B cell (primary cell): ENCODE measurements at regions not wholly inside any gene's neighbourhood (a gene's known extent, or its start where the extent isn't known, plus 50 kb on each side); places are given as distances from the start of the nearest gene placed in this dataset.

Experiments
- ATAC-seq: fragments of 200-7000 bp; cut with Tn5 transposase; one replicate; pipeline ENCODE4 v1.10.0; 2021; ENCODE audit warnings: low read depth, mild to moderate bottlenecking, moderate number of reproducible peaks, moderate library complexity
- CTCF ChIA-PET: fragments of 350-600 bp; sonication (Branson Sonifier 250); formaldehyde crosslinking; loops from one replicate; lab custom pipeline; 2021; ENCODE audit warnings: antibody characterized with exemption, inconsistent platforms; lab: Charles Lee
- POLR2A ChIA-PET: fragments of 350-600 bp; sonication (Branson Sonifier 250); formaldehyde crosslinking; loops from one replicate; lab custom pipeline; 2021; ENCODE audit warnings: antibody characterized with exemption; lab: Charles Lee
- DNase-seq: peaks from one replicate; pipeline ENCODE4 v3.0.0; 2013
- H2AFZ ChIP-seq: 2 replicates; pipeline ENCODE4 v1.6.1; 2012; ENCODE audit warnings: mild to moderate bottlenecking, low read depth, low read length; ENCODE audit not compliant: insufficient read depth, poor library complexity, severe bottlenecking
- H3K27ac ChIP-seq, 2 donors: 1 replicate in 1 of 2; 2 replicates in 1 of 2; pipeline ENCODE4 v1.5.1; 2012 to 2013; ENCODE audit warnings: low read length in 2 of 2, mild to moderate bottlenecking in 2 of 2, moderate library complexity in 1 of 2
- H3K27me3 ChIP-seq, 4 experiments: fragments of 200-600 bp in 1 of 4; sonication (generic) in 1 of 4; replicated peaks in 1 of 4; 1 replicate in 2 of 4; 2 replicates in 2 of 4; pipeline versions ENCODE4 v1.6.1 to v1.7.0; 2013 to 2016; ENCODE audit warnings: low read length in 3 of 4, mild to moderate bottlenecking in 2 of 4, mixed read lengths in 1 of 4, moderate library complexity in 1 of 4; ENCODE audit not compliant: insufficient read depth in 4 of 4, control insufficient read depth in 3 of 4; ENCODE audit errors: control extremely low read depth in 1 of 4
- H3K36me3 ChIP-seq, 2 experiments: replicated peaks in 1 of 2; 1 replicate in 1 of 2; 2 replicates in 1 of 2; pipeline versions ENCODE4 v1.6.1 to v1.7.1; 2013; ENCODE audit warnings: low read length in 1 of 2; ENCODE audit not compliant: insufficient read depth in 2 of 2, control insufficient read depth in 1 of 2; ENCODE audit errors: control extremely low read depth in 1 of 2, extremely low read depth in 1 of 2
- H3K4me1 ChIP-seq, 2 donors: fragments of 200-600 bp in 1 of 2; sonication (generic) in 1 of 2; 1 replicate in 1 of 2; 2 replicates in 1 of 2; pipeline versions ENCODE4 v1.5.1 to v1.6.1; 2013 to 2017; ENCODE audit warnings: low read length in 2 of 2; ENCODE audit not compliant: control insufficient read depth in 2 of 2, insufficient read depth in 2 of 2
- H3K4me2 ChIP-seq: replicated peaks from 2 replicates; pipeline ENCODE3; 2012; ENCODE audit warnings: mild to moderate bottlenecking, low read depth, low read length; ENCODE audit not compliant: poor library complexity, severe bottlenecking
- H3K4me3 ChIP-seq, 5 experiments: fragments of 200-600 bp in 1 of 5; sonication (generic) in 1 of 5; 1 replicate in 3 of 5; 2 replicates in 2 of 5; pipeline versions ENCODE4 v1.5.1 to v1.7.0; 2011 to 2016; ENCODE audit warnings: low read length in 4 of 5, mild to moderate bottlenecking in 4 of 5, low read depth in 2 of 5, control low read depth in 1 of 5, moderate library complexity in 1 of 5; ENCODE audit not compliant: insufficient read depth in 1 of 5; ENCODE audit errors: control extremely low read depth in 1 of 5, extremely low read depth in 1 of 5
- H3K79me2 ChIP-seq: fragments of 200-600 bp; sonication (generic); one replicate; pipeline ENCODE4 v1.6.0; 2016; ENCODE audit warnings: low read length; ENCODE audit not compliant: control insufficient read depth, insufficient read depth
- H3K9ac ChIP-seq: fragments of 200-600 bp; sonication (generic); 2 replicates; pipeline ENCODE4 v1.6.1; 2017; ENCODE audit warnings: mild to moderate bottlenecking, low read length, moderate library complexity
- H3K9me3 ChIP-seq, 3 donors: one replicate each; pipeline versions ENCODE4 v1.6.1 to v1.7.1; 2013; ENCODE audit warnings: low read length in 2 of 3; ENCODE audit not compliant: control insufficient read depth in 2 of 3, insufficient read depth in 1 of 3; ENCODE audit errors: control extremely low read depth in 1 of 3
- H4K20me1 ChIP-seq: 2 replicates; pipeline ENCODE4 v1.6.0; 2012; ENCODE audit warnings: mild to moderate bottlenecking, low read length; ENCODE audit not compliant: insufficient read depth, control insufficient read depth, poor library complexity, severe bottlenecking
- H3K27ac Mint-ChIP-seq: one replicate; pipeline ENCODE4 v1.8.0; 2021; ENCODE audit warnings: mixed read lengths
- H3K27me3 Mint-ChIP-seq: one replicate; pipeline ENCODE4 v1.8.0; 2021; ENCODE audit warnings: mixed read lengths
- H3K4me1 Mint-ChIP-seq: one replicate; pipeline ENCODE4 v1.8.0; 2021; ENCODE audit warnings: mixed read lengths
- H3K4me3 Mint-ChIP-seq: one replicate; pipeline ENCODE4 v1.8.0; 2021; ENCODE audit warnings: mixed read lengths
- H3K9me3 Mint-ChIP-seq: one replicate; pipeline ENCODE4 v1.8.0; 2022; ENCODE audit warnings: mixed read lengths; ENCODE audit not compliant: insufficient read depth
- CTCF ChIP-seq: fragments of 200-600 bp; IDR thresholded peaks from one replicate; pipeline ENCODE4 v1.8.0; 2022; ENCODE audit warnings: antibody characterized with exemption, mild to moderate bottlenecking
- EZH2 ChIP-seq: IDR thresholded peaks from 2 replicates; pipeline ENCODE4 v1.6.1; 2012; ENCODE audit warnings: borderline replicate concordance, low read depth, mild to moderate bottlenecking, moderate library complexity, low read length; ENCODE audit not compliant: insufficient read depth, poor library complexity, severe bottlenecking
- WGBS: methylation state at CpG from one replicate; pipeline ENCODE4 v1.1.5; 2013; ENCODE audit warnings: missing lambda C conversion rate; ENCODE audit not compliant: insufficient coverage; 5-methylcytosine and 5-hydroxymethylcytosine counted together
- intact Hi-C: fragments of 100-400 bp; cut with micrococcal nuclease; formaldehyde crosslinking; loops from one replicate; pipeline ENCODE4 v1.10.0; 2022

GRCh38 chr4:65893271-65893670 is 223.0 kb upstream of the EPHA5 start:
- no peak overlapping the region for H3K9ac ChIP-seq
- no peaks in the 10 kb centered on the region for H3K36me3 ChIP-seq
- peaks cover 2% of the 10 kb centered on the region for H3K9me3 Mint-ChIP-seq
- H3K27ac ChIP-seq = no peak overlapping the region
- no peaks in the 10 kb centered on the region for H3K4me1 Mint-ChIP-seq
- intact Hi-C loops = no loop called here
- no peaks in the 10 kb centered on the region for H4K20me1 ChIP-seq
- H3K4me3 Mint-ChIP-seq = no peak overlapping the region
- H3K27me3 Mint-ChIP-seq = no peaks in the 10 kb centered on the region
- no peak for ATAC-seq
- no peak overlapping the region for H3K4me2 ChIP-seq
- POLR2A ChIA-PET = no interaction called here
- DNase-seq = no peak
- no peaks in the 10 kb centered on the region for H3K4me1 ChIP-seq
- H3K9me3 ChIP-seq = no peaks in the 10 kb centered on the region
- no peak overlapping the region for H3K4me3 ChIP-seq
- no peak overlapping the region for H2AFZ ChIP-seq
- WGBS = 20% methylated on average over 1 of the region's 1 CpG
- H3K27me3 ChIP-seq = no peaks in the 10 kb centered on the region
- H3K27ac Mint-ChIP-seq = no peak overlapping the region
- TF ChIP-seq CTCF = no peak
- TF ChIP-seq EZH2 = no peak
- no peaks in the 10 kb centered on the region for H3K79me2 ChIP-seq
- CTCF ChIA-PET = no interaction called here

GRCh38 chr4:65880594-65880993 is 210.3 kb upstream of the EPHA5 start:
- no peaks in the 10 kb centered on the region for H3K36me3 ChIP-seq
- H3K4me1 ChIP-seq = no peaks in the 10 kb centered on the region
- no peak overlapping the region for H2AFZ ChIP-seq
- Mint-ChIP-seq H3K9me3 (peaks cover 5% of the 10 kb centered on the region), H3K4me1 (no peaks in the 10 kb centered on the region), H3K4me3 (no peak overlapping the region), H3K27ac (no peak overlapping the region), H3K27me3 (no peaks in the 10 kb centered on the region)
- ATAC-seq (no peak), DNase-seq (no peak)
- no peaks in the 10 kb centered on the region for H3K9me3 ChIP-seq
- no peaks in the 10 kb centered on the region for H3K79me2 ChIP-seq
- no peak overlapping the region for H3K27ac ChIP-seq
- TF ChIP-seq CTCF = no peak
- TF ChIP-seq EZH2 = no peak
- H3K4me2 ChIP-seq = no peak overlapping the region
- H3K9ac ChIP-seq = no peak overlapping the region
- no peaks in the 10 kb centered on the region for H3K27me3 ChIP-seq
- CTCF ChIA-PET = no interaction called here
- 80% methylated on average over 1 of the region's 1 CpG for WGBS
- POLR2A ChIA-PET = no interaction called here
- no peaks in the 10 kb centered on the region for H4K20me1 ChIP-seq
- intact Hi-C loops = no loop called here
- no peak overlapping the region for H3K4me3 ChIP-seq
